ENCODE measurements at regions not wholly inside any gene's neighbourhood (a gene's known extent, or its start where the extent isn't known, plus 50 kb on each side); places are given as distances from the start of the nearest gene placed in this dataset.

DNA sequence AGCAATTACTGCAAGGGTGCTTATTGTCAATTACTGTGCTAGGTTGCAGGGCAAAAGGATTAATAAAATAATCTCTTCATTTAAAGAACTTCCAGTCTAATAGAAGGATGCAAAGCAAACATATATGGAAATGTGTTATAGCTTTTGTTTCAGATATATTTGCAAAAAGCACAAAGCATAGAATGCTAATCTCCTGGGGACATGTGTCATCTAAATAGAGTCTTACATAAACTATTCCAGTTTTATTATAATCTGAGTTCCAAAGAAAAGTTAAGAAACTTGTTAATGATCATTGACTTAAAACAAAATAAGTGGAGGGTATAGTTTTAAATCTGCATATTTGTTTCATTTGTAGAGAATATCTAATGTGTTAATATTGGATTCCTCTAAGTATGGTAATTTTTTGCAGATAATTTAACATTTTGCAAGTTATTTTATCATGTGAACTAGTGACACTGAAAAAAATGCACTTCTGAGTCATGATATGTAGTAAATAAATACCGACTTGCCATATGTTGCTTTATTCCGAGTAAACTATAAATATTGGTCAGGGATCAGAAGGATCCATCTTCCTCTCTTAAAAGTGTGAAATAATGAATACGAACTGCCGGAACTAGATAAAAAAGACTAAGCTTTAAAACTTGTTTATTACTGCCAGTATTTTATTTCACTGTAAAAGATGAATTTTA, 231.9 kb upstream of the FAT4 start:
- TF ChIP-seq CTCF (IDR thresholded peaks at IDR 0.05; ENCODE audit: low read length) (no peak), EZH2 (optimal IDR thresholded peaks at IDR 0.05; ENCODE audit: low read depth, low read length) (no peak), EZH2phosphoT487 (IDR thresholded peaks at IDR 0.05; ENCODE audit: low read length) (no peak)
